DOHH2 (cell line): ENCODE measurements at regions not wholly inside any gene's neighbourhood (a gene's known extent, or its start where the extent isn't known, plus 50 kb on each side); places are given as distances from the start of the nearest gene placed in this dataset.

Experiments used
- H3F3A ChIP-seq: fragments of 200-600 bp; sonication (generic), shearing (Covaris generic); 2 replicates; pipeline ENCODE4 v1.6.0; 2016; ENCODE audit warnings: antibody characterized with exemption, mild to moderate bottlenecking; ENCODE audit not compliant: control insufficient read depth, insufficient read depth
- H3K27ac ChIP-seq: fragments of 200-600 bp; sonication (generic); 2 replicates; pipeline ENCODE4 v1.5.1; 2014; ENCODE audit warnings: low read depth, mild to moderate bottlenecking, low read length, moderate library complexity
- H3K27me3 ChIP-seq: fragments of 200-600 bp; sonication (generic); 2 replicates; pipeline ENCODE4 v1.6.1; 2014; ENCODE audit warnings: mild to moderate bottlenecking, low read length, mixed read lengths; ENCODE audit not compliant: control insufficient read depth
- H3K36me3 ChIP-seq: fragments of 200-600 bp; sonication (generic); 2 replicates; pipeline ENCODE4 v1.6.1; 2014; ENCODE audit warnings: mild to moderate bottlenecking, low read length, moderate library complexity, mixed read lengths; ENCODE audit not compliant: control insufficient read depth
- H3K4me1 ChIP-seq: fragments of 200-600 bp; sonication (generic); 2 replicates; pipeline ENCODE4 v1.6.1; 2014; ENCODE audit warnings: mild to moderate bottlenecking, low read length, mixed read lengths; ENCODE audit not compliant: control insufficient read depth
- H3K4me2 ChIP-seq: fragments of 200-600 bp; sonication (generic); 2 replicates; pipeline ENCODE4 v1.6.0; 2014; ENCODE audit warnings: mild to moderate bottlenecking, low read length, moderate library complexity
- H3K4me3 ChIP-seq: fragments of 200-600 bp; sonication (generic); 2 replicates; pipeline ENCODE4 v1.5.1; 2014; ENCODE audit warnings: mild to moderate bottlenecking, low read length, mixed read lengths
- H3K79me2 ChIP-seq: fragments of 200-600 bp; sonication (generic); 2 replicates; pipeline ENCODE4 v1.6.1; 2014; ENCODE audit warnings: mild to moderate bottlenecking, low read length, mixed read lengths; ENCODE audit not compliant: control insufficient read depth
- H3K9me2 ChIP-seq: fragments of 200-600 bp; sonication (generic); replicated peaks from 2 replicates; pipeline ENCODE4 v1.6.1; 2014; ENCODE audit warnings: mild to moderate bottlenecking, low read length, mixed read lengths; ENCODE audit not compliant: control insufficient read depth
- H3K9me3 ChIP-seq: fragments of 200-600 bp; sonication (generic); 2 replicates; pipeline ENCODE4 v1.6.1; 2014; ENCODE audit warnings: antibody characterized with exemption, low read length, mixed read lengths; ENCODE audit not compliant: control insufficient read depth, insufficient read depth
- H4K20me1 ChIP-seq: fragments of 200-600 bp; sonication (generic); 2 replicates; pipeline ENCODE4 v1.6.0; 2014; ENCODE audit warnings: low read depth, mild to moderate bottlenecking, antibody characterized with exemption, low read length, moderate library complexity; ENCODE audit not compliant: control insufficient read depth, insufficient read depth
- EZH2phosphoT487 ChIP-seq: fragments of 200-600 bp; sonication (generic); IDR thresholded peaks from 2 replicates; pipeline ENCODE4 v1.6.1; 2017; ENCODE audit warnings: borderline replicate concordance, mild to moderate bottlenecking, antibody characterized with exemption, low read length, moderate library complexity, mixed read lengths
- TF ChIP-seq, protein P1 (sequence below): fragments of 200-600 bp; sonication (generic); IDR thresholded peaks from one replicate; pipeline ENCODE4 v1.5.1; 2014; ENCODE audit warnings: antibody characterized with exemption, mild to moderate bottlenecking, low read depth, low read length; ENCODE audit not compliant: poor library complexity, severe bottlenecking

DNA sequence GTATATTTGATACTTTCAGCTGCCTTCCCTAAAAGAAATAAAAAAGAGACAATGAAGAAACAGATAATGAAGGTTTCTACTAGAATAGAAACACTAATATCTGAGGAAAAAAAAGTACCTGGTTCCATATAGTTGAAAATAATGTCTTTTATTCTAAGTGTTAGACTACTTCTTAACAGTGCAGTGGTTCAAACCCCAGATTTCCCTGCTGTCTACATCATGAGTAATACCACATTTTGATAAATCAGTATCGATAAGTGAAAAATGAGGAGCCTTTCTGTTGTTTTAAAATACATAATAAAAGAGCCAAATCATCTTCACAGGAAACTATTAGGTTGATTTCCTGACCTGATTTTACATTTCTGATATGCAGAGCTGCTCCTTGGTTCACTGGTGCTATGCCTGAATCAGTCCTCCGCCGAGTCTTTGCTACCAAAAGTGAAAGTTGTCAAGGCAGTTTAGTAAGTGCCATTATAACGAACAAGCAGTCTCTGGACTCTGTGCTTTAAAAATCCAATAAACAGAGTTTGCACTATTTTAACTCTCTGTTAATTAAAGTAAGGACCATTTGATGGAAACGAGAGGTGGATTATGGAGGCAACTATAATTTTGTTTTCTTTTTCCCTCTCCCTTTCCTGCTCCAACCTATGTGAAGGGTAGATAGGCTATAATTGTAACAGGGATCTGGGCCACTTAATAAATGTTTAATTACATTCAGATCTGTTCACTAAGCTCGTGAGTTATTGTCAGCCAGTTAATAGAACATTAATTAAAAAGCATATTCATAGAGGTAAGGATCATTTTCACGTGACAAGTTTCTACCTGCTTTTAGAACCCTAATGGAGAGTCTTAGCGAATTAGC lies 724.5 kb upstream of the RAG2 start:
- no peak overlapping the region for H3K27ac ChIP-seq
- TF ChIP-seq, protein P1, sequence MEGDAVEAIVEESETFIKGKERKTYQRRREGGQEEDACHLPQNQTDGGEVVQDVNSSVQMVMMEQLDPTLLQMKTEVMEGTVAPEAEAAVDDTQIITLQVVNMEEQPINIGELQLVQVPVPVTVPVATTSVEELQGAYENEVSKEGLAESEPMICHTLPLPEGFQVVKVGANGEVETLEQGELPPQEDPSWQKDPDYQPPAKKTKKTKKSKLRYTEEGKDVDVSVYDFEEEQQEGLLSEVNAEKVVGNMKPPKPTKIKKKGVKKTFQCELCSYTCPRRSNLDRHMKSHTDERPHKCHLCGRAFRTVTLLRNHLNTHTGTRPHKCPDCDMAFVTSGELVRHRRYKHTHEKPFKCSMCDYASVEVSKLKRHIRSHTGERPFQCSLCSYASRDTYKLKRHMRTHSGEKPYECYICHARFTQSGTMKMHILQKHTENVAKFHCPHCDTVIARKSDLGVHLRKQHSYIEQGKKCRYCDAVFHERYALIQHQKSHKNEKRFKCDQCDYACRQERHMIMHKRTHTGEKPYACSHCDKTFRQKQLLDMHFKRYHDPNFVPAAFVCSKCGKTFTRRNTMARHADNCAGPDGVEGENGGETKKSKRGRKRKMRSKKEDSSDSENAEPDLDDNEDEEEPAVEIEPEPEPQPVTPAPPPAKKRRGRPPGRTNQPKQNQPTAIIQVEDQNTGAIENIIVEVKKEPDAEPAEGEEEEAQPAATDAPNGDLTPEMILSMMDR: no peak
- no peak for TF ChIP-seq EZH2phosphoT487
- no peaks in the 10 kb centered on the region for H3K79me2 ChIP-seq
- no peaks in the 10 kb centered on the region for H3K9me3 ChIP-seq
- no peaks in the 10 kb centered on the region for H3K27me3 ChIP-seq
- H3K4me1 ChIP-seq: no peaks in the 10 kb centered on the region
- no peak overlapping the region for H3K4me2 ChIP-seq
- no peaks in the 10 kb centered on the region for H3K9me2 ChIP-seq
- H3F3A ChIP-seq: no peaks in the 10 kb centered on the region
- no peaks in the 10 kb centered on the region for H3K36me3 ChIP-seq
- no peak overlapping the region for H3K4me3 ChIP-seq
- no peaks in the 10 kb centered on the region for H4K20me1 ChIP-seq

GRCh38 chr11:37320921-37321320 lies 722.9 kb upstream of the RAG2 start:
- Histone ChIP-seq H3K27ac (no peak overlapping the region), H3K4me1 (no peaks in the 10 kb centered on the region), H3K36me3 (no peaks in the 10 kb centered on the region), H4K20me1 (no peaks in the 10 kb centered on the region), H3K4me2 (no peak overlapping the region), H3F3A (no peaks in the 10 kb centered on the region), H3K9me2 (no peaks in the 10 kb centered on the region), H3K79me2 (no peaks in the 10 kb centered on the region), H3K27me3 (no peaks in the 10 kb centered on the region), H3K9me3 (no peaks in the 10 kb centered on the region), H3K4me3 (no peak overlapping the region)
- TF ChIP-seq EZH2phosphoT487: no peak
- TF ChIP-seq, protein P1: no peak

DNA sequence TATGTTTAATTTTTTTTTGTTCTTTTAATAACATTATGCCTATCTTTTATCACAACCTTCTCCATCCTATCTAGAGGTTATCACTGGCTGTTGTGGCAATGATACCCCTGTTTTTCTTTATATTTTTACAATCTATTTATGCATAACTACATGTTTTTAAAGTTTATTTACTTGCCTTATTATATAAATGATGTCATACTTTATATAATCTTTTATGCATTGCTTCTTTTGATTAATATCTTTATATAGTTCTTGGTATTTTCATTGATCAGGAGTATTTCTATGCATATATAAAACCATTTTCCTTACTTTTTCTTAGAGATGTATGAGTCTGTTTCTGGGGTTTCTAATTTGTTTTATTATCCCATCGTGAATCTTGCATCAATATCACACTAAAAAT lies 719.8 kb upstream of the RAG2 start:
- Histone ChIP-seq H3K4me2 (no peak overlapping the region), H3K9me3 (no peaks in the 10 kb centered on the region), H3K4me1 (no peaks in the 10 kb centered on the region), H3F3A (no peaks in the 10 kb centered on the region), H3K36me3 (no peaks in the 10 kb centered on the region), H4K20me1 (no peaks in the 10 kb centered on the region), H3K27ac (no peak overlapping the region), H3K79me2 (no peaks in the 10 kb centered on the region), H3K4me3 (no peak overlapping the region), H3K27me3 (no peaks in the 10 kb centered on the region), H3K9me2 (no peaks in the 10 kb centered on the region)
- no peak for TF ChIP-seq EZH2phosphoT487
- TF ChIP-seq, protein P1: no peak
